PC-9 (cell line): ENCODE measurements at regions not wholly inside any gene's neighbourhood (a gene's known extent, or its start where the extent isn't known, plus 50 kb on each side); places are given as distances from the start of the nearest gene placed in this dataset.

Experiments
- EZH2 ChIP-seq: fragments of 200-600 bp; sonication (generic); IDR thresholded peaks from 2 replicates; pipeline ENCODE4 v1.8.0; 2017; ENCODE audit warnings: antibody characterized with exemption, low read depth
- TF ChIP-seq, protein P1 (sequence below): fragments of 200-600 bp; sonication (generic); conservative IDR thresholded peaks from 2 replicates; pipeline ENCODE4 v1.6.1; 2017; ENCODE audit warnings: mixed run types, antibody characterized with exemption, mild to moderate bottlenecking, moderate library complexity

DNA sequence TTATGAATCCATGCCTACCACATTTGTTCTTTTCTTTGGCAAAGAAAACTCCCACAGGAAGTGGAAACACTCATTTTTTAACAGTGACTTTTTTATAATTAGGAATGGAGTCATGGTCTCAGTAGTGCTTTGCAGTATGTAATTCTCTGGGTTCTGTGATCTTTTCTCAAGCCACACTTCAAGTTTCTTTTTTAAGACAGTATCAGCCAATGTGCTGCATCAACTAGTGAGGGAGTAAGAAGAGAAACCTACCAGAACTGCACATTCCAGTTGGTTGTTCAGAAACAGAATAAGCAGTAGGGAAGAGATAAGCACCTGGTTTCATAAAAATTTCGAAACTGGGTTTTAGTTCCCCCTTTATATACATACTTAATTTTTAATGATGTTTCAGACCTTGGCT lies 126.3 kb downstream of the FOXB1 start:
- TF ChIP-seq, protein P1, sequence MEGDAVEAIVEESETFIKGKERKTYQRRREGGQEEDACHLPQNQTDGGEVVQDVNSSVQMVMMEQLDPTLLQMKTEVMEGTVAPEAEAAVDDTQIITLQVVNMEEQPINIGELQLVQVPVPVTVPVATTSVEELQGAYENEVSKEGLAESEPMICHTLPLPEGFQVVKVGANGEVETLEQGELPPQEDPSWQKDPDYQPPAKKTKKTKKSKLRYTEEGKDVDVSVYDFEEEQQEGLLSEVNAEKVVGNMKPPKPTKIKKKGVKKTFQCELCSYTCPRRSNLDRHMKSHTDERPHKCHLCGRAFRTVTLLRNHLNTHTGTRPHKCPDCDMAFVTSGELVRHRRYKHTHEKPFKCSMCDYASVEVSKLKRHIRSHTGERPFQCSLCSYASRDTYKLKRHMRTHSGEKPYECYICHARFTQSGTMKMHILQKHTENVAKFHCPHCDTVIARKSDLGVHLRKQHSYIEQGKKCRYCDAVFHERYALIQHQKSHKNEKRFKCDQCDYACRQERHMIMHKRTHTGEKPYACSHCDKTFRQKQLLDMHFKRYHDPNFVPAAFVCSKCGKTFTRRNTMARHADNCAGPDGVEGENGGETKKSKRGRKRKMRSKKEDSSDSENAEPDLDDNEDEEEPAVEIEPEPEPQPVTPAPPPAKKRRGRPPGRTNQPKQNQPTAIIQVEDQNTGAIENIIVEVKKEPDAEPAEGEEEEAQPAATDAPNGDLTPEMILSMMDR, result no peak
- TF ChIP-seq EZH2, result no peak
